OCI-LY3 (cell line): ENCODE measurements at regions not wholly inside any gene's neighbourhood (a gene's known extent, or its start where the extent isn't known, plus 50 kb on each side); places are given as distances from the start of the nearest gene placed in this dataset.

Experiments used
- H2AFZ ChIP-seq: fragments of 200-600, 300-600 bp; shearing (Covaris generic); 2 replicates; pipeline ENCODE4 v1.6.0; 2014; ENCODE audit warnings: antibody characterized with exemption, low read depth, low read length
- H3K27ac ChIP-seq: fragments of 200-600, 300-600 bp; sonication (generic); 2 replicates; pipeline ENCODE4 v1.5.1; 2014; ENCODE audit warnings: mild to moderate bottlenecking, low read length, moderate library complexity, mixed read lengths
- H3K27me3 ChIP-seq: fragments of 200-600, 300-600 bp; sonication (generic); 2 replicates; pipeline ENCODE4 v1.6.1; 2014; ENCODE audit warnings: low read depth, low read length, mixed read lengths
- H3K36me3 ChIP-seq: fragments of 200-600, 300-600 bp; sonication (generic); replicated peaks from 2 replicates; pipeline ENCODE3; 2014; ENCODE audit warnings: low read depth, low read length, mixed read lengths
- H3K4me1 ChIP-seq: fragments of 300-600, 200-600 bp; sonication (generic); 2 replicates; pipeline ENCODE4 v1.6.1; 2014; ENCODE audit warnings: low read length, mixed read lengths
- H3K4me2 ChIP-seq: fragments of 200-600, 300-600 bp; sonication (generic); 2 replicates; pipeline ENCODE4 v1.6.1; 2014; ENCODE audit warnings: low read length, mixed read lengths
- H3K4me3 ChIP-seq: fragments of 300-600, 200-600 bp; sonication (generic); 2 replicates; pipeline ENCODE4 v1.5.1; 2014; ENCODE audit warnings: antibody characterized with exemption, mild to moderate bottlenecking, low read length, moderate library complexity
- H3K79me2 ChIP-seq: fragments of 300-600, 200-600 bp; shearing (Covaris generic); 2 replicates; pipeline ENCODE4 v1.6.1; 2014; ENCODE audit warnings: mild to moderate bottlenecking, low read length, mixed read lengths
- H3K9ac ChIP-seq: fragments of 300-600, 200-600 bp; shearing (Covaris generic); 2 replicates; pipeline ENCODE4 v1.6.0; 2014; ENCODE audit warnings: mild to moderate bottlenecking, low read length, moderate library complexity
- H3K9me3 ChIP-seq: fragments of 200-600, 300-600 bp; shearing (Covaris generic); 2 replicates; pipeline ENCODE4 v1.6.1; 2014; ENCODE audit warnings: low read length, mixed read lengths; ENCODE audit not compliant: insufficient read depth
- H4K20me1 ChIP-seq: fragments of 200-600, 300-600 bp; sonication (generic); 2 replicates; pipeline ENCODE4 v1.6.1; 2016; ENCODE audit warnings: low read length, mixed read lengths; ENCODE audit not compliant: insufficient read depth
- CTCF ChIP-seq: fragments of 200-600, 300-600 bp; sonication (generic); IDR thresholded peaks from 2 replicates; pipeline ENCODE4 v1.5.1; 2014; ENCODE audit warnings: antibody characterized with exemption, low read length, low read depth
- EZH2phosphoT487 ChIP-seq: fragments of 200-600 bp; shearing (Covaris generic); IDR thresholded peaks from 2 replicates; pipeline ENCODE4 v1.6.1; 2018; ENCODE audit warnings: antibody characterized with exemption, mixed run types, low read depth

- H3K9me3 ChIP-seq, result no peaks in the 10 kb centered on the region
- H4K20me1 ChIP-seq, result no peaks in the 10 kb centered on the region
- no peak overlapping the region for H3K4me3 ChIP-seq
- H3K27me3 ChIP-seq, result no peaks in the 10 kb centered on the region
- H3K27ac ChIP-seq, result no peak overlapping the region
- H3K79me2 ChIP-seq, result no peaks in the 10 kb centered on the region
- H3K36me3 ChIP-seq, result no peaks in the 10 kb centered on the region
- H3K4me1 ChIP-seq, result no peaks in the 10 kb centered on the region
- H3K4me2 ChIP-seq, result no peak overlapping the region
- TF ChIP-seq EZH2phosphoT487 (no peak), CTCF (no peak)
- no peak overlapping the region for H3K9ac ChIP-seq
- H2AFZ ChIP-seq, result no peak overlapping the region
Measured at GRCh38 chr1:118588566-118588965, 399.6 kb downstream of the TBX15 start.

DNA sequence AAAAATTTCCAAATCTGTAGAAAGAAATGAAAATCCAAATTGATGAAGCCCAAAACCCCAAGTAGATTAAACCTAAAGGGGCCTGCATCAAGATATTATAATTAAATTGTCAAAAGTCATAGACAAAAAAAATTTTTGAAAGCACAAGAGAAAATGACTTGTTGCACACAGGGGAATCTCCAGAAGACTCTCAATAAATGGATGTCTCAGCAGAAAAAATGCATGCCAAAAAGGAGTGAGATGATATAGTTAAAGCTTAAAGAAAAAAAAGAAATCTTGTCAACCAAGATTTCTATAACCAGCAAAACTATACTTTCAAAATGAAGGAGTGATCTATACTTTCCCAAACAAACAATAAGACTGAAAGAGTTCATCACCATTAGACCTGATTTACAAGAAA is 393.2 kb upstream of the SPAG17 start:
- no peak overlapping the region for H2AFZ ChIP-seq
- no peak overlapping the region for H3K4me3 ChIP-seq
- H3K4me1 ChIP-seq, result no peaks in the 10 kb centered on the region
- no peaks in the 10 kb centered on the region for H3K9me3 ChIP-seq
- no peak overlapping the region for H3K27ac ChIP-seq
- no peaks in the 10 kb centered on the region for H3K27me3 ChIP-seq
- H4K20me1 ChIP-seq, result no peaks in the 10 kb centered on the region
- no peak for TF ChIP-seq CTCF
- TF ChIP-seq EZH2phosphoT487, result no peak
- no peak overlapping the region for H3K4me2 ChIP-seq
- H3K36me3 ChIP-seq, result no peaks in the 10 kb centered on the region
- no peaks in the 10 kb centered on the region for H3K79me2 ChIP-seq
- H3K9ac ChIP-seq, result no peak overlapping the region

GRCh38 chr1:118575060-118575459 is 390.0 kb upstream of the SPAG17 start:
- TF ChIP-seq CTCF (no peak), EZH2phosphoT487 (no peak)
- H3K27me3 ChIP-seq, result no peaks in the 10 kb centered on the region

GRCh38 chr1:118564961-118565703 is 380.1 kb upstream of the SPAG17 start:
- no peak for TF ChIP-seq EZH2phosphoT487
- no peak for TF ChIP-seq CTCF
- no peak overlapping the region for H3K27ac ChIP-seq

More at GRCh38 chr1:118575060-118575459, 390.0 kb upstream of the SPAG17 start:
- Histone ChIP-seq H2AFZ (no peak overlapping the region), H3K4me1 (no peaks in the 10 kb centered on the region), H4K20me1 (no peaks in the 10 kb centered on the region), H3K4me2 (no peak overlapping the region), H3K9ac (no peak overlapping the region), H3K36me3 (no peaks in the 10 kb centered on the region), H3K4me3 (no peak overlapping the region), H3K27ac (no peak overlapping the region), H3K9me3 (no peaks in the 10 kb centered on the region), H3K79me2 (no peaks in the 10 kb centered on the region)

More at GRCh38 chr1:118564961-118565703, 380.1 kb upstream of the SPAG17 start:
- Histone ChIP-seq H2AFZ (no peak overlapping the region), H3K4me1 (no peaks in the 10 kb centered on the region), H3K9ac (no peak overlapping the region), H3K4me2 (no peak overlapping the region), H4K20me1 (no peaks in the 10 kb centered on the region), H3K79me2 (no peaks in the 10 kb centered on the region), H3K27me3 (no peaks in the 10 kb centered on the region), H3K36me3 (no peaks in the 10 kb centered on the region), H3K9me3 (no peaks in the 10 kb centered on the region), H3K4me3 (no peak overlapping the region)
